IPS-15b (cell line): ENCODE measurements at regions not wholly inside any gene's neighbourhood (a gene's known extent, or its start where the extent isn't known, plus 50 kb on each side); places are given as distances from the start of the nearest gene placed in this dataset.

Experiments
- H3K27me3 ChIP-seq: one replicate; pipeline ENCODE4 v1.6.1; 2013; ENCODE audit warnings: low read length; ENCODE audit not compliant: control insufficient read depth, insufficient read depth
- H3K36me3 ChIP-seq: one replicate; pipeline ENCODE4 v1.6.1; 2013; ENCODE audit warnings: low read length; ENCODE audit not compliant: control insufficient read depth, insufficient read depth
- H3K4me1 ChIP-seq: one replicate; pipeline ENCODE4 v1.6.1; 2013; ENCODE audit warnings: mild to moderate bottlenecking, low read length; ENCODE audit not compliant: control insufficient read depth, insufficient read depth
- H3K4me3 ChIP-seq: one replicate; pipeline ENCODE4 v1.5.1; 2013; ENCODE audit warnings: low read depth, low read length
- H3K9ac ChIP-seq: one replicate; pipeline ENCODE4 v1.6.1; 2013; ENCODE audit warnings: low read depth, mild to moderate bottlenecking, low read length
- H3K9me3 ChIP-seq: one replicate; pipeline ENCODE4 v1.6.1; 2013; ENCODE audit warnings: mild to moderate bottlenecking, low read length; ENCODE audit not compliant: control insufficient read depth, insufficient read depth

GRCh38 chr6:6810727-6811126, 222.2 kb downstream of the LY86 start:
- peaks cover 12% of the 10 kb centered on the region for H3K4me1 ChIP-seq
- H3K4me3 ChIP-seq, result no peak overlapping the region
- H3K36me3 ChIP-seq, result no peaks in the 10 kb centered on the region
- no peaks in the 10 kb centered on the region for H3K27me3 ChIP-seq
- H3K9ac ChIP-seq, result no peak overlapping the region
- no peaks in the 10 kb centered on the region for H3K9me3 ChIP-seq

GRCh38 chr6:6811128-6812009, 222.8 kb downstream of the LY86 start:
- no peaks in the 10 kb centered on the region for H3K9me3 ChIP-seq
- no peaks in the 10 kb centered on the region for H3K27me3 ChIP-seq
- no peaks in the 10 kb centered on the region for H3K36me3 ChIP-seq
- H3K4me1 ChIP-seq, result peaks cover 12% of the 10 kb centered on the region
- no peak overlapping the region for H3K4me3 ChIP-seq
- no peak overlapping the region for H3K9ac ChIP-seq

DNA sequence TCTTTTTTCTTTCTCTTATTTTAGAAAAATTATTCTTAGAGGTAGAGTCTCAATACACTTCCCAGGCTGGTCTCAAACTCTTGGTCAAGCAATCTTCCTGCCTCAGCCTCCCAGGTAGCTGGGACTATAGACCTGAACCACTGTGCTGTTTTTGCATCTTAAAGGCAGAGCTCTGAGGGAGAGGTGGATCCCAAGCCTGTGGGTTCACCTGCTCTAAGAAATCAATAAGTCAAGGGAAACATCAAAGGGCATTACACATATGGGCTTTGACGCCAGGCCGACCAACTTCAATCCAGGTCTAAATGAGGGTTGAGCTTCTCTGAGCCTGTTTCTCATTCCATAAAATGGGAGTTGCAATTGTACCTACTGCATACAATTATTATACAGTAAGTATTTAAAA, 223.9 kb downstream of the LY86 start:
- H3K9me3 ChIP-seq, result no peaks in the 10 kb centered on the region
- peaks cover 12% of the 10 kb centered on the region for H3K4me1 ChIP-seq
- H3K4me3 ChIP-seq, result no peak overlapping the region
- H3K36me3 ChIP-seq, result no peaks in the 10 kb centered on the region
- H3K9ac ChIP-seq, result no peak overlapping the region
- no peaks in the 10 kb centered on the region for H3K27me3 ChIP-seq

DNA sequence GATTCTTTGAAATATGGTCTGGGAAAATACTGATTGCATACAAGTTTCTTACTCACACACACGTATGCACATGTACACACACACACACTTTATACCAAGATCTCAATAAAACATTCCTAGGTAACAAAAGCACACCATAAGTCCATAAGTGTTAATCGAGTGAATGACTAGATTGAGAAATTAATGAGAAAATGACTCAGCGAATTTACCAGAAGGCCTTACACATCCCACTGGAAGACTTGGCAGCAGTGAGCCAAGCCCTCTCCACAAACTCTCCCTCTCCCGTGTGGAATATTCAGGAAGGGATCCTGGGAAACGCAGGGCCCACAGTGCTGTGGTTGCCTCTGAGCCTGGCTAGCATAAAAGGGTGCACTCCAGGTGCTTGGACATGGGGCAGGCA, 227.2 kb downstream of the LY86 start:
- H3K4me1 ChIP-seq, result peaks cover 19% of the 10 kb centered on the region
- no peaks in the 10 kb centered on the region for H3K27me3 ChIP-seq
- H3K9ac ChIP-seq, result no peak overlapping the region
- no peaks in the 10 kb centered on the region for H3K36me3 ChIP-seq
- no peaks in the 10 kb centered on the region for H3K9me3 ChIP-seq
- H3K4me3 ChIP-seq, result no peak overlapping the region

GRCh38 chr6:6816716-6817115, 228.2 kb downstream of the LY86 start:
- Histone ChIP-seq H3K9ac (no peak overlapping the region), H3K27me3 (no peaks in the 10 kb centered on the region), H3K36me3 (no peaks in the 10 kb centered on the region), H3K9me3 (no peaks in the 10 kb centered on the region), H3K4me1 (peaks cover 13% of the 10 kb centered on the region), H3K4me3 (no peak overlapping the region)

GRCh38 chr6:6818078-6818639, 229.6 kb downstream of the LY86 start:
- H3K4me3 ChIP-seq, result no peak overlapping the region
- no peaks in the 10 kb centered on the region for H3K36me3 ChIP-seq
- no peaks in the 10 kb centered on the region for H3K27me3 ChIP-seq
- H3K9ac ChIP-seq, result no peak overlapping the region
- H3K9me3 ChIP-seq, result no peaks in the 10 kb centered on the region
- peaks cover 10% of the 10 kb centered on the region for H3K4me1 ChIP-seq

- H3K9ac ChIP-seq, result no peak overlapping the region
- H3K9me3 ChIP-seq, result no peaks in the 10 kb centered on the region
- no peak overlapping the region for H3K4me3 ChIP-seq
- H3K27me3 ChIP-seq, result no peaks in the 10 kb centered on the region
- H3K36me3 ChIP-seq, result no peaks in the 10 kb centered on the region
- H3K4me1 ChIP-seq, result peaks cover 15% of the 10 kb centered on the region
Measured at GRCh38 chr6:6820641-6821238, 232.2 kb downstream of the LY86 start.

GRCh38 chr6:6821639-6822261, 233.2 kb downstream of the LY86 start:
- Histone ChIP-seq H3K4me3 (no peak overlapping the region), H3K9ac (no peak overlapping the region), H3K36me3 (no peaks in the 10 kb centered on the region), H3K9me3 (no peaks in the 10 kb centered on the region), H3K4me1 (peaks cover 15% of the 10 kb centered on the region), H3K27me3 (no peaks in the 10 kb centered on the region)

GRCh38 chr6:6823030-6823429, 234.5 kb downstream of the LY86 start:
- no peaks in the 10 kb centered on the region for H3K27me3 ChIP-seq
- H3K4me1 ChIP-seq, result peaks cover 15% of the 10 kb centered on the region
- H3K4me3 ChIP-seq, result no peak overlapping the region
- no peaks in the 10 kb centered on the region for H3K9me3 ChIP-seq
- H3K36me3 ChIP-seq, result no peaks in the 10 kb centered on the region
- no peak overlapping the region for H3K9ac ChIP-seq

GRCh38 chr6:6823568-6824224, 235.2 kb downstream of the LY86 start:
- no peaks in the 10 kb centered on the region for H3K9me3 ChIP-seq
- no peaks in the 10 kb centered on the region for H3K36me3 ChIP-seq
- no peak overlapping the region for H3K9ac ChIP-seq
- no peak overlapping the region for H3K4me3 ChIP-seq
- H3K4me1 ChIP-seq, result peaks cover 15% of the 10 kb centered on the region
- no peaks in the 10 kb centered on the region for H3K27me3 ChIP-seq

GRCh38 chr6:6824381-6824780, 235.9 kb downstream of the LY86 start:
- H3K36me3 ChIP-seq, result no peaks in the 10 kb centered on the region

More at GRCh38 chr6:6824381-6824780, 235.9 kb downstream of the LY86 start:
- H3K9me3 ChIP-seq, result no peaks in the 10 kb centered on the region
- no peak overlapping the region for H3K4me3 ChIP-seq
- no peaks in the 10 kb centered on the region for H3K27me3 ChIP-seq
- H3K4me1 ChIP-seq, result peaks cover 15% of the 10 kb centered on the region
- H3K9ac ChIP-seq, result no peak overlapping the region
